ENCODE measurements at regions not wholly inside any gene's neighbourhood (a gene's known extent, or its start where the extent isn't known, plus 50 kb on each side); places are given as distances from the start of the nearest gene placed in this dataset.

DNA sequence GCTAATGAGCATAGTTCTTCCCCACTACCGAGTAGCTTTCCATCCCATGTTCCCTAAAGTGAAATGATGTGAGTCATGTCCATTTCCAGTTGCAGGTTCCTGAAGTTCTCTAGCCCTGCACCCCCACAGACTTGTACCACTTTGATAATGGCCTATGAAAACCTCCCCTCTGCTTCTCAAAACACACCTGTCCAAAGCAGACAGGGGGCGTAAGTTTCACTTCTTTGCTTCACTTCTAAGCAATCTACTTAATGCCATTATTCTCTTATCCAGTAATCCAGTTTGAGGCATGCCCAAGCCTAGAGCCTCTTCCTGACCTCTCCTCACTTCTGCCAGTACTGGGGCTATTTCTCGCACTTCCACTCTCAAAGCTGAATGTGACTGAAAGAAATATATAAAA lies 305.1 kb downstream of the IGSF11 start:
- Histone ChIP-seq H3K4me2 (ENCODE audit: insufficient read depth, low read length, poor library complexity, severe bottlenecking) (no peak overlapping the region), H3K36me3 (replicated peaks in 1 of 2; ENCODE audit: control insufficient read depth in 2 of 2, insufficient read depth in 2 of 2, low read length in 2 of 2) (no peaks in the 10 kb centered on the region), H2AFZ (ENCODE audit: low read length) (no peak overlapping the region), H3K27ac (replicated peaks; ENCODE audit: low read length) (no peak overlapping the region), H4K91ac (ENCODE audit: low read depth, low read length, poor library complexity) (no peak overlapping the region), H3K9ac (ENCODE audit: low read depth, low read length, poor library complexity) (no peak overlapping the region), H3K9me3 (replicated peaks in 1 of 2; ENCODE audit: control insufficient read depth in 2 of 2, insufficient read depth in 1 of 2, low read depth in 1 of 2, low read length in 2 of 2) (no peaks in the 10 kb centered on the region), H3K4me3 (ENCODE audit: low read length in 2 of 2) (no peak overlapping the region), H3K79me1 (ENCODE audit: low read depth, low read length) (no peaks in the 10 kb centered on the region), H3K18ac (ENCODE audit: low read length) (no peak overlapping the region), H3K23ac (ENCODE audit: low read depth, low read length, poor library complexity) (no peak overlapping the region), H3K4me1 (ENCODE audit: control insufficient read depth in 2 of 2, insufficient read depth in 1 of 2, low read depth in 1 of 2, low read length in 2 of 2) (no peaks in the 10 kb centered on the region), H2BK5ac (ENCODE audit: low read length) (no peak overlapping the region), H2AK5ac (ENCODE audit: low read depth, low read length) (no peak overlapping the region), H3K27me3 (ENCODE audit: control insufficient read depth in 3 of 3, insufficient read depth in 3 of 3, low read depth in 1 of 3, low read length in 3 of 3) (no peaks in the 10 kb centered on the region), H2BK15ac (ENCODE audit: low read length) (no peak overlapping the region), H3K4ac (ENCODE audit: low read length) (no peak overlapping the region), H4K8ac (ENCODE audit: low read depth, low read length) (no peak overlapping the region), H3K14ac (ENCODE audit: low read length) (no peak overlapping the region), H2BK120ac (ENCODE audit: low read depth, low read length) (no peak overlapping the region), H2BK12ac (ENCODE audit: low read length) (no peak overlapping the region)
- DNase-seq (ENCODE audit: low spot score) = no peak
- no CpG with 5 or more reads among the region's 3 CpGs for WGBS, 2 donors (ENCODE audit: extremely low coverage in 2 of 2, insufficient read length in 2 of 2, insufficient replicate concordance in 1 of 2)

DNA sequence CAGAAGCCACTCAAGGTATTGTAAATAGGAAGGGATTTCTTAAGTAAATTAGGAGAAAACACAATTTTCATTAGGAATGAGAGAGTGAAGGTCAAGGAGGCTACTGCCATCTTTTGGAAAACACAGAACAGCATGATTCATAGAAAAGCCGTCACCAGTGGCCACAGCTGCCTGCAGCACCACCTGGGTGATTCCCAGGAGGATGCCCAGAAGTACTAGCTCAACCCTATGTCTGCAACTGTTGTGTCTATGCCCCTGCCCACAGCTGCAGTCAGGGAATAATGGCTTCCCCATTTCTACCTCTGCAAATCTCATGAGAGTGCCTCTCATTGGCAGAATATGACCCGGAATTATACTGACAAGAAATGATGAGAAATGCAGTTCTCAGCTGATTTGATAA lies 300.0 kb downstream of the IGSF11 start:
- Histone ChIP-seq H3K9ac (ENCODE audit: low read depth, low read length, poor library complexity) (no peak overlapping the region), H2BK15ac (ENCODE audit: low read length) (no peak overlapping the region), H3K4me1 (ENCODE audit: control insufficient read depth in 2 of 2, insufficient read depth in 1 of 2, low read depth in 1 of 2, low read length in 2 of 2) (no peaks in the 10 kb centered on the region), H2BK12ac (ENCODE audit: low read length) (no peak overlapping the region), H3K27ac (replicated peaks; ENCODE audit: low read length) (no peak overlapping the region), H3K14ac (ENCODE audit: low read length) (no peak overlapping the region), H2AFZ (ENCODE audit: low read length) (no peak overlapping the region), H3K23ac (ENCODE audit: low read depth, low read length, poor library complexity) (no peak overlapping the region), H3K4me2 (ENCODE audit: insufficient read depth, low read length, poor library complexity, severe bottlenecking) (no peak overlapping the region), H3K9me3 (replicated peaks in 1 of 2; ENCODE audit: control insufficient read depth in 2 of 2, insufficient read depth in 1 of 2, low read depth in 1 of 2, low read length in 2 of 2) (no peaks in the 10 kb centered on the region), H3K18ac (ENCODE audit: low read length) (no peak overlapping the region), H3K79me1 (ENCODE audit: low read depth, low read length) (no peaks in the 10 kb centered on the region), H2AK5ac (ENCODE audit: low read depth, low read length) (no peak overlapping the region), H3K36me3 (replicated peaks in 1 of 2; ENCODE audit: control insufficient read depth in 2 of 2, insufficient read depth in 2 of 2, low read length in 2 of 2) (no peaks in the 10 kb centered on the region), H3K4ac (ENCODE audit: low read length) (no peak overlapping the region), H3K4me3 (ENCODE audit: low read length in 2 of 2) (no peak overlapping the region), H2BK5ac (ENCODE audit: low read length) (no peak overlapping the region), H2BK120ac (ENCODE audit: low read depth, low read length) (no peak overlapping the region), H3K27me3 (ENCODE audit: control insufficient read depth in 3 of 3, insufficient read depth in 3 of 3, low read depth in 1 of 3, low read length in 3 of 3) (no peaks in the 10 kb centered on the region), H4K8ac (ENCODE audit: low read depth, low read length) (no peak overlapping the region), H4K91ac (ENCODE audit: low read depth, low read length, poor library complexity) (no peak overlapping the region)
- no peak for DNase-seq (ENCODE audit: low spot score)
- WGBS, 2 donors (ENCODE audit: extremely low coverage in 2 of 2, insufficient read length in 2 of 2, insufficient replicate concordance in 1 of 2) = no CpG with 5 or more reads among the region's 2 CpGs

DNA sequence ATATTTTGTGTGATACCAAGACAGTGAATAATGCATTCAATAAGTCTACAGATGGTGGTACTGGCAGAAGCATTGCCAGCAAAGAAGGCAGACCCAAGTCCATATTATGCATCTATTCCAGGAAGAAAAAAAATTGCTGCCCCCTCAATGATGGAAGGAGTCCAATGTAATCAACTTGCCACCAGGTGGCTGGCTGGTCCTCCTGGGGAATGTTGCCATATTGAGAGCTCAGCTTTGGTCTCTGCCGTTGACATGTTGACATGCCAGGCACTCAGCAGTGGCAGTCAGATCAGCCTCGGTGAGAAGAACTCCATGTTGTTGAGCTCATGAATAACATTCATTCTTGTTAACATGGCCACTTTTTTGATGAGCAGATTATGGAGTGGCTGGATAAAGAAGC lies 298.5 kb downstream of the IGSF11 start:
- no peak overlapping the region for H3K18ac ChIP-seq (ENCODE audit: low read length)
- H3K36me3 ChIP-seq (replicated peaks in 1 of 2; ENCODE audit: control insufficient read depth in 2 of 2, insufficient read depth in 2 of 2, low read length in 2 of 2) = no peaks in the 10 kb centered on the region
- H2AK5ac ChIP-seq (ENCODE audit: low read depth, low read length) = no peak overlapping the region
- H4K8ac ChIP-seq (ENCODE audit: low read depth, low read length) = no peak overlapping the region
- H3K27ac ChIP-seq (replicated peaks; ENCODE audit: low read length) = no peak overlapping the region
- H2BK15ac ChIP-seq (ENCODE audit: low read length) = no peak overlapping the region
- H3K9me3 ChIP-seq (replicated peaks in 1 of 2; ENCODE audit: control insufficient read depth in 2 of 2, insufficient read depth in 1 of 2, low read depth in 1 of 2, low read length in 2 of 2) = peaks cover 0 to 2% of the 10 kb centered on the region in 2 donors
- no peak overlapping the region for H3K4ac ChIP-seq (ENCODE audit: low read length)
- H3K4me1 ChIP-seq (ENCODE audit: control insufficient read depth in 2 of 2, insufficient read depth in 1 of 2, low read depth in 1 of 2, low read length in 2 of 2) = no peaks in the 10 kb centered on the region
- H2BK12ac ChIP-seq (ENCODE audit: low read length) = no peak overlapping the region
- DNase-seq (ENCODE audit: low spot score) = no peak
- H3K4me2 ChIP-seq (ENCODE audit: insufficient read depth, low read length, poor library complexity, severe bottlenecking) = no peak overlapping the region
- H3K79me1 ChIP-seq (ENCODE audit: low read depth, low read length) = no peaks in the 10 kb centered on the region
- H2BK120ac ChIP-seq (ENCODE audit: low read depth, low read length) = no peak overlapping the region
- H2BK5ac ChIP-seq (ENCODE audit: low read length) = no peak overlapping the region
- WGBS, 2 donors (ENCODE audit: extremely low coverage in 2 of 2, insufficient read length in 2 of 2, insufficient replicate concordance in 1 of 2) = no CpG with 5 or more reads among the region's 2 CpGs
- H3K27me3 ChIP-seq (ENCODE audit: control insufficient read depth in 3 of 3, insufficient read depth in 3 of 3, low read depth in 1 of 3, low read length in 3 of 3) = no peaks in the 10 kb centered on the region
- no peak overlapping the region for H2AFZ ChIP-seq (ENCODE audit: low read length)
- no peak overlapping the region for H4K91ac ChIP-seq (ENCODE audit: low read depth, low read length, poor library complexity)
- H3K4me3 ChIP-seq (ENCODE audit: low read length in 2 of 2) = no peak overlapping the region
- H3K23ac ChIP-seq (ENCODE audit: low read depth, low read length, poor library complexity) = no peak overlapping the region
- H3K14ac ChIP-seq (ENCODE audit: low read length) = no peak overlapping the region
- no peak overlapping the region for H3K9ac ChIP-seq (ENCODE audit: low read depth, low read length, poor library complexity)

DNA sequence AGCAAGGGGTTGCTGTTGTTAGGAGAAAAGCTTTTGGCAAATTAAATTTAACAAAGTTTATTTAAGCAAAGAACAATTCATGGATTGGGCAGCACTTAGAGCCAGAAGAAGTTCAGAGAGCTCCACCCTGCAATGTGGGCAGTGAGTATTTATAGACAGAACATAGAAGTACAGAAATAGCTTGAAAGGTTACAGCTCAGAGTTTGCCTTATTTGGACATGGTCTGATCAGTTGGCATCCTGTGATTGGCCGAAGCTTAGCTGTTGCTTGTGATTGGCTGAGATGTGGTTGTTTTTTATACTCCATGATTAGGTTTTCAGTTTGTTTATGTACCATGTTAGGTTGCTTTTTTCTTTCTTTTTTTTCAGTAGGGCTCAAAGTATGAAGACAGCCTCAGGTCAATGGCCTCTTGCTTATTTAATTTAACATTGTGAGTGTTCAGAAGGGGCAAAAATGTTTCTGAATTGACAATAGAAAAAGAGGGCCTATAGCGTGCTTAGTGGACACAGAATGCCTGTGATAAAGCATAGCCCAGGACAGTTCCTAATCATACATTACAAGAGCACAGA lies 293.8 kb downstream of the IGSF11 start:
- Histone ChIP-seq H2BK120ac (ENCODE audit: low read depth, low read length) (no peak overlapping the region), H3K18ac (ENCODE audit: low read length) (no peak overlapping the region), H3K79me1 (ENCODE audit: low read depth, low read length) (no peaks in the 10 kb centered on the region), H4K8ac (ENCODE audit: low read depth, low read length) (no peak overlapping the region), H2BK15ac (ENCODE audit: low read length) (no peak overlapping the region), H3K36me3 (replicated peaks in 1 of 2; ENCODE audit: control insufficient read depth in 2 of 2, insufficient read depth in 2 of 2, low read length in 2 of 2) (no peaks in the 10 kb centered on the region), H3K14ac (ENCODE audit: low read length) (no peak overlapping the region), H2BK5ac (ENCODE audit: low read length) (no peak overlapping the region), H2AK5ac (ENCODE audit: low read depth, low read length) (no peak overlapping the region), H2AFZ (ENCODE audit: low read length) (no peak overlapping the region), H3K4me3 (ENCODE audit: low read length in 2 of 2) (no peak overlapping the region), H3K9ac (ENCODE audit: low read depth, low read length, poor library complexity) (no peak overlapping the region), H3K4me1 (ENCODE audit: control insufficient read depth in 2 of 2, insufficient read depth in 1 of 2, low read depth in 1 of 2, low read length in 2 of 2) (no peaks in the 10 kb centered on the region), H3K23ac (ENCODE audit: low read depth, low read length, poor library complexity) (no peak overlapping the region), H3K27ac (replicated peaks; ENCODE audit: low read length) (no peak overlapping the region), H3K4ac (ENCODE audit: low read length) (no peak overlapping the region), H3K4me2 (ENCODE audit: insufficient read depth, low read length, poor library complexity, severe bottlenecking) (no peak overlapping the region), H3K9me3 (replicated peaks in 1 of 2; ENCODE audit: control insufficient read depth in 2 of 2, insufficient read depth in 1 of 2, low read depth in 1 of 2, low read length in 2 of 2) (peaks cover 0 to 2% of the 10 kb centered on the region in 2 donors), H3K27me3 (ENCODE audit: control insufficient read depth in 3 of 3, insufficient read depth in 3 of 3, low read depth in 1 of 3, low read length in 3 of 3) (no peaks in the 10 kb centered on the region), H4K91ac (ENCODE audit: low read depth, low read length, poor library complexity) (no peak overlapping the region), H2BK12ac (ENCODE audit: low read length) (no peak overlapping the region)
- no peak for DNase-seq (ENCODE audit: low spot score)
- no CpG with 5 or more reads among the region's 2 CpGs for WGBS, 2 donors (ENCODE audit: extremely low coverage in 2 of 2, insufficient read length in 2 of 2, insufficient replicate concordance in 1 of 2)

All from neuronal stem cell (in vitro differentiated cells).